Left ventricle myocardium inferior (tissue), 1 donor: ENCODE measurements at regions not wholly inside any gene's neighbourhood (a gene's known extent, or its start where the extent isn't known, plus 50 kb on each side); places are given as distances from the start of the nearest gene placed in this dataset.

Experiments
- DNase-seq: peaks from one replicate; pipeline ENCODE4 v3.0.0-alpha.2; 2020
- H3K27ac ChIP-seq: fragments of 200-600 bp; replicated peaks from 2 replicates; pipeline ENCODE4 v1.8.0; 2021
- H3K27me3 ChIP-seq: fragments of 200-600 bp; 2 replicates; pipeline ENCODE4 v1.8.0; 2021; ENCODE audit warnings: low read depth
- H3K36me3 ChIP-seq: fragments of 200-600 bp; 2 replicates; pipeline ENCODE4 v1.8.0; 2021
- H3K4me1 ChIP-seq: fragments of 200-600 bp; 2 replicates; pipeline ENCODE4 v1.8.0; 2021
- H3K4me3 ChIP-seq: fragments of 200-600 bp; 2 replicates; pipeline ENCODE4 v1.8.0; 2021; ENCODE audit warnings: mild to moderate bottlenecking, moderate library complexity
- H3K9me3 ChIP-seq: fragments of 200-600 bp; replicated peaks from 2 replicates; pipeline ENCODE4 v1.8.0; 2021
- intact Hi-C: fragments of 100-400 bp; cut with micrococcal nuclease; formaldehyde crosslinking; loops from one replicate; pipeline ENCODE4 v1.11.0; 2022
- TF ChIP-seq, protein P1 (sequence below): fragments of 200-600 bp; IDR thresholded peaks from 2 replicates; pipeline ENCODE4 v1.8.0; 2021; ENCODE audit warnings: antibody characterized with exemption, mild to moderate bottlenecking, borderline replicate concordance
- donor health status: DM: no; HTN: yes; CAD: no; lungs with severe emphysema.

GRCh38 chr2:2881499-2881898 lies 496.1 kb downstream of the EIPR1 start:
- Histone ChIP-seq H3K27me3 (peaks cover 12% of the 10 kb centered on the region), H3K9me3 (peaks cover 36% of the 10 kb centered on the region), H3K36me3 (no peaks in the 10 kb centered on the region), H3K4me1 (no peaks in the 10 kb centered on the region), H3K4me3 (no peak overlapping the region), H3K27ac (no peak overlapping the region)
- intact Hi-C loops: no loop called here
- no peak for DNase-seq
- TF ChIP-seq, protein P1, sequence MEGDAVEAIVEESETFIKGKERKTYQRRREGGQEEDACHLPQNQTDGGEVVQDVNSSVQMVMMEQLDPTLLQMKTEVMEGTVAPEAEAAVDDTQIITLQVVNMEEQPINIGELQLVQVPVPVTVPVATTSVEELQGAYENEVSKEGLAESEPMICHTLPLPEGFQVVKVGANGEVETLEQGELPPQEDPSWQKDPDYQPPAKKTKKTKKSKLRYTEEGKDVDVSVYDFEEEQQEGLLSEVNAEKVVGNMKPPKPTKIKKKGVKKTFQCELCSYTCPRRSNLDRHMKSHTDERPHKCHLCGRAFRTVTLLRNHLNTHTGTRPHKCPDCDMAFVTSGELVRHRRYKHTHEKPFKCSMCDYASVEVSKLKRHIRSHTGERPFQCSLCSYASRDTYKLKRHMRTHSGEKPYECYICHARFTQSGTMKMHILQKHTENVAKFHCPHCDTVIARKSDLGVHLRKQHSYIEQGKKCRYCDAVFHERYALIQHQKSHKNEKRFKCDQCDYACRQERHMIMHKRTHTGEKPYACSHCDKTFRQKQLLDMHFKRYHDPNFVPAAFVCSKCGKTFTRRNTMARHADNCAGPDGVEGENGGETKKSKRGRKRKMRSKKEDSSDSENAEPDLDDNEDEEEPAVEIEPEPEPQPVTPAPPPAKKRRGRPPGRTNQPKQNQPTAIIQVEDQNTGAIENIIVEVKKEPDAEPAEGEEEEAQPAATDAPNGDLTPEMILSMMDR: no peak

GRCh38 chr2:2880938-2881337 lies 496.7 kb downstream of the EIPR1 start:
- H3K4me1 ChIP-seq: no peaks in the 10 kb centered on the region
- DNase-seq: no peak
- no peak overlapping the region for H3K27ac ChIP-seq
- TF ChIP-seq, protein P1: no peak
- peaks cover 36% of the 10 kb centered on the region for H3K9me3 ChIP-seq
- H3K4me3 ChIP-seq: no peak overlapping the region
- intact Hi-C loops: no loop called here
- H3K36me3 ChIP-seq: no peaks in the 10 kb centered on the region
- peaks cover 12% of the 10 kb centered on the region for H3K27me3 ChIP-seq

DNA sequence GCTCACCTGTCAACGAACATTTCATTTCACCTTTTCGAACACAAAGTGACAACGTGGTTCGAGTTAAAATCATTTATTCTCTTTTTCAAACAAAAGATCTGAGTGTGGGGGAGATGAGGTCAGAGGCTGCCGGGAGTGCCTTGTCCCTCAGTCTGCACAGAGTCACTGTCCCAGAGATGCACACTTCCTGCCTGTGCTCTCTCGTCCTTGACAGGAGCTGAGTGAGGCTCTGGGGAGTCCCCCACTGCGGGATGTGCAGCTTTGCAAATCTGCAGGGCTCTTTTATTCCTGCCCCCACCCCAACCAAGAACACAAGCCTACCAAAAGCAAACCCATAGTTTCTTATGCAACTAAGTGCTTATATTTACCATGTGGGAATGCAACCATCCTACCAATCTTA lies 497.8 kb downstream of the EIPR1 start:
- TF ChIP-seq, protein P1: no peak
- no peaks in the 10 kb centered on the region for H3K36me3 ChIP-seq
- H3K27ac ChIP-seq: no peak overlapping the region
- DNase-seq: no peak
- no peak overlapping the region for H3K4me3 ChIP-seq
- intact Hi-C loops: no loop called here
- H3K9me3 ChIP-seq: peaks cover 36% of the 10 kb centered on the region
- peaks cover 12% of the 10 kb centered on the region for H3K27me3 ChIP-seq
- no peaks in the 10 kb centered on the region for H3K4me1 ChIP-seq

DNA sequence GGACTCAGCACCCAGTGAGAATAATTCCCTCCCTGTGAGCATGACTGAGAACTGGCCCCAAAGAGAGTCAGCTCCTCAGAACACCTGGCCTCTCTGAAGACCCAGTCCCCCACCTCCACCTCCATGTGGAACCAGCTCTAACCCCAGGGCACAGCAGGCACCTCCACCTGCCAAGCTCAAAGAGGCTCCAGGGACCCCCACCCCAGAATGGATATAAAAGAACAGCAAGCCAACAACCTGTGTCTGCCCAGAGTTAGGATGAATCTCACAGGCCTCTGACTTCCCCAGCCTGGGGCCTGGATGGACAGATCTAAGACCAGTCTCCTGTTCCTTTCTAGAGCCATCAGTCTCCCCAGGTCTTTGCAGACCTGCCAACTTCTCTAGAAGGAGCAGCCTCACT lies 498.5 kb downstream of the EIPR1 start:
- Histone ChIP-seq H3K27me3 (peaks cover 12% of the 10 kb centered on the region), H3K4me1 (no peaks in the 10 kb centered on the region), H3K36me3 (no peaks in the 10 kb centered on the region), H3K4me3 (no peak overlapping the region), H3K9me3 (peaks cover 36% of the 10 kb centered on the region), H3K27ac (no peak overlapping the region)
- TF ChIP-seq, protein P1: no peak
- intact Hi-C loops: no loop called here
- DNase-seq: no peak

GRCh38 chr2:2877427-2877826 lies 500.2 kb downstream of the EIPR1 start:
- TF ChIP-seq, protein P1: no peak
- DNase-seq: no peak
- H3K27me3 ChIP-seq: peaks cover 11% of the 10 kb centered on the region
- no peaks in the 10 kb centered on the region for H3K4me1 ChIP-seq
- H3K36me3 ChIP-seq: no peaks in the 10 kb centered on the region
- no peak overlapping the region for H3K4me3 ChIP-seq
- no peak overlapping the region for H3K27ac ChIP-seq
- intact Hi-C loops: no loop called here
- H3K9me3 ChIP-seq: peaks cover 21% of the 10 kb centered on the region
